ENCODE measurements at regions not wholly inside any gene's neighbourhood (a gene's known extent, or its start where the extent isn't known, plus 50 kb on each side); places are given as distances from the start of the nearest gene placed in this dataset.

DNA sequence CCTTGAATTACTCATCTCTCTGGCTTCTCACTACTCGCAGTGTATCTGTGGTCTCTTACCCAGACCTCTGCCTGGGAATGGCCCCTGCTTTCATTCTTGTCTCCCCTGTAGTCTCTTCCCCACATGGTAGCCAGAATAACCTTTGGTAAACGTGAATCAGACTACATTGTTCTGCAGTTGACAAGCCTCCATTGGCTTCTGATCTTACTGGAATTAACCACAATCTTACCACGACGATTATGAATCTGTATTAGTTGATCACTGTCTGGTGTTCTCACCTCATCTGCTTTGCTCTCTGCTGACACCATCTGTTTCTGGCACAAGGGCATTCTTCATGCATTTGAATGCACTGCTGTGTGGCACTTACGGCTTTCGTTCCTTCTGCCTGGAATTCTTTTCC is 781.2 kb downstream of the MTRR start:
- Histone ChIP-seq H3K36me3 (ENCODE audit: control insufficient read depth, insufficient read depth, low read length) (no peaks in the 10 kb centered on the region), H3K4me2 (ENCODE audit: low read length) (no peak overlapping the region), H3K4me1 (no peaks in the 10 kb centered on the region), H3K27ac (no peak overlapping the region), H2AFZ (no peak overlapping the region), H3K79me2 (no peaks in the 10 kb centered on the region), H3K27me3 (ENCODE audit: control insufficient read depth, insufficient read depth, low read length) (no peaks in the 10 kb centered on the region), H3K9me3 (ENCODE audit: control insufficient read depth, low read length) (no peaks in the 10 kb centered on the region), H3K9ac (no peak overlapping the region), H3K4me3 (ENCODE audit: low read depth, low read length) (no peak overlapping the region)
- TF ChIP-seq, protein P1, sequence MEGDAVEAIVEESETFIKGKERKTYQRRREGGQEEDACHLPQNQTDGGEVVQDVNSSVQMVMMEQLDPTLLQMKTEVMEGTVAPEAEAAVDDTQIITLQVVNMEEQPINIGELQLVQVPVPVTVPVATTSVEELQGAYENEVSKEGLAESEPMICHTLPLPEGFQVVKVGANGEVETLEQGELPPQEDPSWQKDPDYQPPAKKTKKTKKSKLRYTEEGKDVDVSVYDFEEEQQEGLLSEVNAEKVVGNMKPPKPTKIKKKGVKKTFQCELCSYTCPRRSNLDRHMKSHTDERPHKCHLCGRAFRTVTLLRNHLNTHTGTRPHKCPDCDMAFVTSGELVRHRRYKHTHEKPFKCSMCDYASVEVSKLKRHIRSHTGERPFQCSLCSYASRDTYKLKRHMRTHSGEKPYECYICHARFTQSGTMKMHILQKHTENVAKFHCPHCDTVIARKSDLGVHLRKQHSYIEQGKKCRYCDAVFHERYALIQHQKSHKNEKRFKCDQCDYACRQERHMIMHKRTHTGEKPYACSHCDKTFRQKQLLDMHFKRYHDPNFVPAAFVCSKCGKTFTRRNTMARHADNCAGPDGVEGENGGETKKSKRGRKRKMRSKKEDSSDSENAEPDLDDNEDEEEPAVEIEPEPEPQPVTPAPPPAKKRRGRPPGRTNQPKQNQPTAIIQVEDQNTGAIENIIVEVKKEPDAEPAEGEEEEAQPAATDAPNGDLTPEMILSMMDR (IDR thresholded peaks at IDR 0.05), result no peak

DNA sequence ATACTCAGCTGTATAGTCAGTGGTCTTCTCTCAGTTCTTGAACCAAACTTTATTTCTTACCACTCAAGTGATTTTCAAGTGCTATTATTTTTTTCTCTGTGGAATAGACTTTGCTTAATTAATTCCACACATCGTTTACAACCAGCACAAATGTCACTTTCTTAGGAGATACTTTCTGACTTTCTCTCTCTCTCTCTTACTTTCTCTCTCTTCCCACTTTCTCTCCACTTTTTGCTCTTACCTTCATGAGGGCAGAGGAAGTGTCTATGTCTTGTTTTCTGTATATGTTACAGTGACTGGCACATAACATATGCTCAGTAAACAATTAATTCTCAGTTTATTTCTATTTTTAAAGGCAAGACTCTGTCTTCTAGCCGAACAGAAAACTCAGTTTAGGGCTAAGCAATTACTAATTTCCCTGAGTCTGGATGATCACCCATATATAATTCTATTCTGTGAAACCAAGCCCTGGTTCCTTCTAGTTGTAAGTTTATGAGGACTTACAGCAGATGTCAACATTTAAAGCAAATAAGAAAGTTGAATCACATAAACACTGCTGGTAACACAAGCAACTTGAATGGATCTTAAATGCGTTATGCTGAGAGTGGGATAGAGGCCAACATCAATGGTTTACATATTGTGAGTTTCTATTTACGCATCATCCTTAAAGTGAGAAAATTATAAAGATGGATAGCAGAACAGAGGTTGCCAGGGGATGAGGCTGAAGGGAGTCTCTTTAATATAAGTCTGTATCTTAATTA is 791.4 kb downstream of the MTRR start:
- TF ChIP-seq, protein P1 (IDR thresholded peaks at IDR 0.05), result no peak
- H3K4me3 ChIP-seq (ENCODE audit: low read depth, low read length), result no peak overlapping the region
- no peak overlapping the region for H3K9ac ChIP-seq
- H3K36me3 ChIP-seq (ENCODE audit: control insufficient read depth, insufficient read depth, low read length), result no peaks in the 10 kb centered on the region
- H3K4me2 ChIP-seq (ENCODE audit: low read length), result no peak overlapping the region
- no peaks in the 10 kb centered on the region for H3K4me1 ChIP-seq
- H3K9me3 ChIP-seq (ENCODE audit: control insufficient read depth, low read length), result no peaks in the 10 kb centered on the region
- no peaks in the 10 kb centered on the region for H3K79me2 ChIP-seq
- H3K27ac ChIP-seq, result no peak overlapping the region
- H2AFZ ChIP-seq, result no peak overlapping the region
- no peaks in the 10 kb centered on the region for H3K27me3 ChIP-seq (ENCODE audit: control insufficient read depth, insufficient read depth, low read length)

DNA sequence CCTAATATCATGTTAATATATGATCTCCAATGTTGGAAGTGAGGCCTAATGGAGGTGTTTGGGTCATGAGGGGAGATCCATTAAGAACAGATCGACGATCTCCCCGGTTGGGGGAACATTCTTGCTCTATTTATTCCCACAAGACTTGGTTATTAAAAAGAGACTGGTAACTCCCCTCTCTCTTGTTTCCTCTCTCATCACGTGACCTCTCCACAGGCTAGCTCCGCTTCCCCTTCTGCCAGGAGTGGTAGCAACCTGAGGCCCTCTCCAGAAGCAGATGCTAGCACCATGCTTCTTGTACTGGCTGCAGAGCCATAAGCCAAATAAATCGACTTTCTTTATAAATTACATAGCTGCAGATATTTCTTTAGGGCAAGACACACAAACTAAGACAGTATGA is 794.4 kb downstream of the MTRR start:
- Histone ChIP-seq H2AFZ (no peak overlapping the region), H3K4me1 (no peaks in the 10 kb centered on the region), H3K9me3 (ENCODE audit: control insufficient read depth, low read length) (no peaks in the 10 kb centered on the region), H3K9ac (no peak overlapping the region), H3K4me2 (ENCODE audit: low read length) (no peak overlapping the region), H3K27ac (no peak overlapping the region), H3K27me3 (ENCODE audit: control insufficient read depth, insufficient read depth, low read length) (no peaks in the 10 kb centered on the region), H3K36me3 (ENCODE audit: control insufficient read depth, insufficient read depth, low read length) (no peaks in the 10 kb centered on the region), H3K79me2 (no peaks in the 10 kb centered on the region), H3K4me3 (ENCODE audit: low read depth, low read length) (no peak overlapping the region)
- TF ChIP-seq, protein P1 (IDR thresholded peaks at IDR 0.05), result no peak

DNA sequence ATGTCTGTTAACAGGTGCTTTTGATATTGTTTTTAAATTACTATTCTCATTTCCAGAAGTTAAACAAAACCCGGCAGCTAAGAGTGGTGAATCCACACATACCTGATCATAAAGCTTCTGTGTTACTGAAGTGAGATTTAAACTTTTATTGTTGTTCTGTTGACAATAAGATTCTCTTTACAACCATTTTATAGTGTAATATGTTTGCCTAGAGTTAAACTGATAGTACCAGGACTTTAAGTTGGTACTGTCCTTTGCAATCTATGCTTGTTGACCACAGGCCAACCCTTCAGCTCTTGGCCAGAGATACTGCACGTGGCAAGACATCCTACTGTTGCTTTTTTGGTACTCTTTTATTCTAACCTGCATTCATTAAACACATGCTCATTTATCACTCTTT is 806.2 kb downstream of the MTRR start:
- Histone ChIP-seq H3K9me3 (ENCODE audit: control insufficient read depth, low read length) (peaks cover 2% of the 10 kb centered on the region), H3K4me1 (no peaks in the 10 kb centered on the region), H3K4me2 (ENCODE audit: low read length) (no peak overlapping the region), H3K36me3 (ENCODE audit: control insufficient read depth, insufficient read depth, low read length) (no peaks in the 10 kb centered on the region), H3K27me3 (ENCODE audit: control insufficient read depth, insufficient read depth, low read length) (no peaks in the 10 kb centered on the region), H3K79me2 (no peaks in the 10 kb centered on the region), H3K27ac (no peak overlapping the region), H3K9ac (no peak overlapping the region), H2AFZ (no peak overlapping the region), H3K4me3 (ENCODE audit: low read depth, low read length) (no peak overlapping the region)
- TF ChIP-seq, protein P1 (IDR thresholded peaks at IDR 0.05), result no peak

DNA sequence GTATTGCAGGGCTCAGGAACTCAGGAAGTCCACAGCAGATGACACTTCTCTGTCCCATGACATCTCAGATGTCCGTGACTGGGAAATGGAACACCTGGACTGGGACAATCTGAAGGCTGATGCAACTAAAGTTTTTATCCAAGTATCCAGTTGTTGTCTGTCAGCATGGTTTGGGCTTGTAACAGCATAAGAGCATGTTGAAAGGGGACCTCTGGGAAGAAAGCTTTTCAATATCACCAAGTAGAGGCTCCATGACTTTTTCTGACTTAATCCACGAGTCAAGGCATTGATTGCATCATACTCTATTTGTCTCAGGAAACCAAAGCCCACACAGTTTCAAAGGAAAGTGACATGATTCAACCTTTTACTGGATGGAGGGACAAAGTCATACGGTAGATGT is 807.7 kb downstream of the MTRR start:
- Histone ChIP-seq H3K4me2 (ENCODE audit: low read length) (no peak overlapping the region), H2AFZ (no peak overlapping the region), H3K36me3 (ENCODE audit: control insufficient read depth, insufficient read depth, low read length) (no peaks in the 10 kb centered on the region), H3K9ac (no peak overlapping the region), H3K27ac (no peak overlapping the region), H3K27me3 (ENCODE audit: control insufficient read depth, insufficient read depth, low read length) (no peaks in the 10 kb centered on the region), H3K4me3 (ENCODE audit: low read depth, low read length) (no peak overlapping the region), H3K4me1 (no peaks in the 10 kb centered on the region), H3K9me3 (ENCODE audit: control insufficient read depth, low read length) (peaks cover 2% of the 10 kb centered on the region), H3K79me2 (no peaks in the 10 kb centered on the region)
- TF ChIP-seq, protein P1 (IDR thresholded peaks at IDR 0.05), result no peak

Data from parathyroid adenoma (tissue), 2 donors.